IPS-18c (cell line): ENCODE measurements at regions not wholly inside any gene's neighbourhood (a gene's known extent, or its start where the extent isn't known, plus 50 kb on each side); places are given as distances from the start of the nearest gene placed in this dataset.

Experiments
- H3K4me3 ChIP-seq: 2 replicates; pipeline ENCODE4 v1.7.0; 2013; ENCODE audit warnings: low read depth, mild to moderate bottlenecking, low read length, moderate library complexity; ENCODE audit not compliant: insufficient read depth
- H3K9me3 ChIP-seq: one replicate; pipeline ENCODE4 v1.6.1; 2013; ENCODE audit warnings: mild to moderate bottlenecking, low read length, moderate library complexity; ENCODE audit not compliant: control insufficient read depth, insufficient read depth

DNA sequence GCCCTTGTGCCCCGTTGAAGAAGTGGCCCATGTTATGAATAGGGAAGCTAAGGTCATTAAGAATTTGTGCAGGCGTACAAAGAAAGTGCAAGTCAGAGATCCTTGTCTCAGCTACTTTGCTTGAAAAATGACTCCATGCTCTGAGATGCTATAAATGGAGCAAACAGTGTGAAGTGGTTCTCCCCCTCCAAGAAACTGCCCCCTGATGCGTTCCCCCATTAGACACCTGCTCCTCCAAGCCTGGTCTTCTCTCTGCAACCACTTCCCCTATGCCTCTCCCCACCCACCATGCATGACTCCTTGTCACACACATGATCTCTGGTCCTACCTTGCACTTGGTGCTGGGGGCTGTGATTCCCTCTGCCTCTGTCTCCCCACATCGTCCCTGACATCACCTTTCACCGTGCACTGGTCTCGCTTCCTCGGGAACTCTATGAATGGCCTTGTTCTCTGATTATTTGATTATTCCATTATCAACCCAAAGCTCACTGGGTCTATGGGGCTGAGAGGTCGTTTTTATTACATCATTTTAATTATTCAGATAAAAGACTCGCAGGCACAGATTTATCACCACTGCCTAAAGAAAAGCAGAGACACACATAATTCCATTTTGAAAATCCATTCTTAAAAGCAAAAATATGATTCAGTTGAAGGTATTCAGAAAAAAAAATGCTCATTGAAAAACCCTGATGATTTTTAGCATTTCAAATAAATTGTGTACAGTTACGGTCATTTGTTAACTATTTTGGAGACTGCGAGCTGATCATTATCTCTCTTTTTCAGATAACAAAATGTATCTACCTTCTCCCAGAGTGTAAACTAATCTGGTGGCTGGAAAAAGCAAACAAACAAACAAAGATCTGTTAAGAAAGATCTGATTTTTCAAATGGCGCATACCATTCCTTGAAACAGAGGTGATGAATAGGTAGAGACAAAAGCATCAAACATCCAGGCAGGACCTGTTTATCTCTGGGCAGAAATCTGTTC is 294.9 kb downstream of the SOX11 start:
- Histone ChIP-seq H3K4me3 (no peak overlapping the region), H3K9me3 (no peaks in the 10 kb centered on the region)

DNA sequence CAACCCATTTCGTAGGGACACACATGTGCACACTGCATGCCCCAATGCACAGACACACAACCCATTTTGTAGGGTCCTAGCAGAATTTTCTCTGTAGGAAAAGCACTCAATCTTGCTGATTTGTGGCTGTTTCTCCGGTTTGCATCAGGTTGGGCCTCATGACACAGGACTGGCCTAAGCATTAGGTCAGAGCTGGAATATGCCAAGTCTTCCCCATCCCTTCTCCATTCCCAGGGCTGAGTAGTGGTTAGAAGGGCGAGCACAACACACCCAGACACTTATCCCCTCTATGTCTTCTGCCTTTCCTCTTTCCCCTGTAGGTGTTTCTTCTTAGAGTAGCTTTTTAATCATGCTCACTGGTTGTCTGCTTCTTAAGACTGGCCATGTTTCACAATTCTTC is 295.9 kb downstream of the SOX11 start:
- Histone ChIP-seq H3K9me3 (no peaks in the 10 kb centered on the region), H3K4me3 (no peak overlapping the region)

DNA sequence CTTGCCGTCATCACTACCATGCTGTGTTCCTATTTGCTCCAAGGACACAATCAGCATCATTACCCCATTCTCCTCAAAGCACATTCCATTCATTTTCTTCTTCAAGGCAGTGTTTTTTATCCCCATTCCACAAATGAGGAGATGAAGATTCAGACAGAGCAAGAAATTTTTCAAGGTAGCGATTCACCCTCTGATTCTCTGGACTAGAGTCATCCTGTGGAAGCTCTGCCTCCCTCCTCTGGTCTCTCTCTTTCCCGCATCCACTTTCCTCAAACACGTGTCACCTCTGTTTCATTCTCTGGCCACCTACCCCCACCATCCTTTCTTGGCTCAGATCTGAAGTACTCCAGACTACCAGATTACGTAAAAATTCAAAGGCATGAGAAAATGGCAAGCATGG is 297.9 kb downstream of the SOX11 start:
- H3K9me3 ChIP-seq: no peaks in the 10 kb centered on the region
- no peak overlapping the region for H3K4me3 ChIP-seq

DNA sequence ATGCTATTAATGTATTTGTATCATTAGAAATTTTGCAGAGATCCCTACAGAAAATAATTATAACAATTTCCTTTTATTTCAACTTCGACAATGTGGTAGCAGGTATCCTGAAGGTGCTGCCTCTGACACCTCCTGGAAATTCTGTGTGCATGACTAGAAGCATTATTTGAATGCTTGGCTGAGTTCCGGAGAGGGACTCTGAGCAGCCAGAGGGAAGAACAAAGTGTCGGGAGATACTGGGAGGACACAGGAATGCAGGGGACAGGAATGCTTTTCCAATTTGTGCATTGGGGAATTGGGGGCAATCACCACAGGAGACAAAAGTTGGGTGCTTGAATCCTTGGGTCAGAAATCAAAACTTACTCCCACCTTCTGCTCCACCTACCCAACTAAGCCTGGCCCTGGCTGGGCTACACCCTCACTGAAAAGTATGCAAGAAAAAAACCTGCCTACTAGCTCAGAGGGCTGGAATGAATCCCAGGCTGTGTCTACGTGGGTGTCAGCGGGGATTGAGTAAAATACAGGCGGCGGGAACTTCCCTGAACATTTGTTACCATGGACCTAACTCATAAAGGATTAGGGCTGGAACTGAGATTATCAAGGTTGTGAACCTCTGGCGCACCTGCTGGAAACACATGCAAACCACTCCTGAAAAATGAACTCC is 299.3 kb downstream of the SOX11 start:
- H3K4me3 ChIP-seq: no peak overlapping the region
- no peaks in the 10 kb centered on the region for H3K9me3 ChIP-seq

DNA sequence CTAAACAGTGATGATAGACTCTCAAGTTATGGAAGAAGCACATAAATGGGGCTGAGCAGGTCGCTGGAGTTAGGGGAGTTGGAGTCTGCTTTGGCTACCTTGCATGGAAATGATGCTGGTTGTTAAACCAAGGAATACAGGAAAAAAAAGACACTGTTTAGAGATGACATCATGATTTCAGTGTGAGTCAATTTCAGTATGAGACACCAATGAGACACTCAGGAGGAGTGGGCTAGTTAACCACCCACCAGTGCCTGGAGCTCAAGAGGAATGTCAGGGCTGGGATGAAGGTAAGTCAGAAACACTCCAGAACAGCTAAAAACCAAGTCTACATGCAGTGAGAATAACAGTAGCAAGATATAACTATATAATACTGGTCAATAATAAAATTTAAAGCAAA is 303.6 kb downstream of the SOX11 start:
- H3K4me3 ChIP-seq: no peak overlapping the region
- no peaks in the 10 kb centered on the region for H3K9me3 ChIP-seq

DNA sequence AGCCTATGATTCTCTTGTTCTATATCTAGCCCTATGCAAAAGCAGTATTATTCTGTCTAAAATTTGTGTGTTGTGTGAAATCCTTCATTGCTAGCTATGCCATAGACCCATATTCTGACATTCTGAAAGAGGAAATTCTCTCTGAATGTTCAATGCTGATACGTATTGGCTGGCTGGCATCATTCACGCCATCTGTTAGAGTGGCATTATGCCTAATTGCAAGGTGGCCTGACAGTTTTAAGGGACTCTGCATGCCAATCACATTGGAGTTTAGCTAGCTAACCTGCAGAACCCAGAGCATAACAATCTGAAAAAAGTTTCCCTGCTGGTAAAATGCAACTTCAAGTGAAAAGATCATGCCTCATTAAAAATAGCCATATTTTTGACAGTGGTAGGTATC is 316.0 kb downstream of the SOX11 start:
- no peaks in the 10 kb centered on the region for H3K9me3 ChIP-seq
- H3K4me3 ChIP-seq: no peak overlapping the region

DNA sequence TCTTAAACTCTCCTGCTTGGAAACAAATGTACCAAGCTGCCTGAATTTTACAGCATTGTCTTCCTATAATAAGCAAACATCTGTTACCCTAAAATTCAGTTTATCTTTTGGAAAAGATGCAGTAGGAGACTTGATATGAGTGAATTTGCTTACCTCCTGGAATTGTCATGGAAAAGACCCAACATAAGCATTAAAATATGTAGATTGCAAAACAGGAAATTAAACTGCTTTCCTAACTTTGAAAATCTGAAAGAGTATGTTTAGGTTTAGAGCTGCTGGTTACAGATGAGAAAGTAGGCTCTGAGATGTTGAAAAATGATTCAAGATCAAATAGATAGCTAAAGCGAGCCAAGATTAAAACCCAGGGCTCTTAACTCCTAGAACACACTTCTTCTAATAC is 316.5 kb downstream of the SOX11 start:
- H3K9me3 ChIP-seq: no peaks in the 10 kb centered on the region
- H3K4me3 ChIP-seq: no peak overlapping the region

DNA sequence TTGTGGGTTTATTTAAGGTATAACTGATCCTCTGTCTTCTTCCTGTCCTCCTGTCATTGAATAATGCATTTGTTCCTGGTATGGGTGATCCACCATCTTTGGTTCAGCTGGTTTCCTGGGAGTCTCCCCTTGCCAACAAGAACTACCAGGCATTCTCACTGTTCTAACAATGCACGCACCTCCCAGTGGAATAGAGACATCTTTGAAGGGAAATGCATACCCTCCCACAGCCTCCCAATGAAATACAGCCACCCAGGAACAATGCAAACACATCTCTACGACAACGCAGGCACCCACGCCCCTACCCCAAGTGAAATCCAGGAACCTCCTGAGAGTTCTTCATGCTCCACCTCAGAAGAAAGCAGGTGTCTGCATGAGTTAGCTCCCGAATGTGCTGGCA is 318.0 kb downstream of the SOX11 start:
- H3K9me3 ChIP-seq: no peaks in the 10 kb centered on the region

DNA sequence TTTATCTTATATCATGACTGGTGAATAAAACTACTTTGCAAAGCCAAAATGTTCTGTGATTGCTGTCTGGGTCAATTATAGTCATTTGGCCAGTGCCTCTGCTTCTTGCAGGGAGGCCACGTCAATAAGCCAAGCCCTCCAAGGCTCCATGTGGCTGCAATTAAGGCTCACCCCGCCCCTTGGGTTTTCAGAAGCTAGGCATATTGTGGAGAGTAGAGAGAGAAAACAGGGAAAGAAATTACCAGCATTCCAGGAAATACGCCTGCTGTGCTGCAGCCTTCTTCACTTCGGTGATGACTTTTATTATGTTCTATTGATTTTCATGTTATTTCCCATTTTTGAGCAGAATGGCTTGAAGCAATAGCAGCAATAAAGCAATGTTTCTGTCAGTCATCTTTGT is 319.7 kb downstream of the SOX11 start:
- Histone ChIP-seq H3K9me3 (no peaks in the 10 kb centered on the region), H3K4me3 (no peak overlapping the region)

More for the DNA sequence above, 318.0 kb downstream of the SOX11 start:
- no peak overlapping the region for H3K4me3 ChIP-seq

DNA sequence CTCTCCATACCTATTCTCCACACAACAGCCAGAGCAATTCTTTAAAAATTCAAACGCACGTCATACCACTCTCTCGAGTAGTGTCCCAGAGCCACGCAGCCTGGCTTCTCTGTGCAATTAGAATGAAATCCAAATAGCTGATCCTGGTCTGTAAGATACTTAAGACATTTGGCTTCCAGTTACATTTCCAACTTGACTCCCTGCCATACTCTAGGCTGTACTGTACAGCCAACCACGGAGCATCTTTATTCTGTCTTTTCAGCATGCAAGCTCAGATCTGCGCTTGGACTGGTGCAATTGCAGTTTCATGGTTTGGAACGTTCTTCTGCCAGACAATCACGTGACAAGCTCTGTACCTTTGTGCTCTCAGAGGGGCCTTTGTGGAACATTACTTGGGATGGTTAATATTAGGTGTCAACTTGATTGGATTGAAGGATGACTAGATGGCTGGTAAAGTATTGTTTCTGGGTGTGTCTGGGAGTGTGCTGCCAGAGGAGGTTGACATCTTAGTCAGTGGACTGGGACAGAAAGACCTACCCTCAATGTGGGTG is 325.6 kb downstream of the SOX11 start:
- H3K9me3 ChIP-seq: no peaks in the 10 kb centered on the region
- no peak overlapping the region for H3K4me3 ChIP-seq

DNA sequence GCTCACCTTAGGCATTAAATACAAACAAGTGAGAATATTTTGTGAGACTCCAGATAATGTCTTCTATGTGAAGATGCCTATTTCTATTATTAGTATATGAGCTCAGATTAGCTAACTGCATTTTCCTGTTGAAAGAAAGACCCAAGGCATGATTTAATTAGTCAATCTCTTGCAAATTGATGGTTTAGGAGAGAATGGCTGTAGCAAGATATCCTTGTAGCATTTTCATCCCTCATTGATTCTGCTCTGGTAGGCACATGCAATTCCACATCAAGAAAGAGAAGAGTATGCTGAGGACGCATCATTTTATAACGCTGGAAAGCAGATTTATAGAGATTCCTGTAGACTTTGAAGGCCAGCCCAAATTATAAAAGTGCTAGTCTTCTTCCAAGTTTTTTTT is 332.0 kb downstream of the SOX11 start:
- H3K4me3 ChIP-seq: no peak overlapping the region
- no peaks in the 10 kb centered on the region for H3K9me3 ChIP-seq

DNA sequence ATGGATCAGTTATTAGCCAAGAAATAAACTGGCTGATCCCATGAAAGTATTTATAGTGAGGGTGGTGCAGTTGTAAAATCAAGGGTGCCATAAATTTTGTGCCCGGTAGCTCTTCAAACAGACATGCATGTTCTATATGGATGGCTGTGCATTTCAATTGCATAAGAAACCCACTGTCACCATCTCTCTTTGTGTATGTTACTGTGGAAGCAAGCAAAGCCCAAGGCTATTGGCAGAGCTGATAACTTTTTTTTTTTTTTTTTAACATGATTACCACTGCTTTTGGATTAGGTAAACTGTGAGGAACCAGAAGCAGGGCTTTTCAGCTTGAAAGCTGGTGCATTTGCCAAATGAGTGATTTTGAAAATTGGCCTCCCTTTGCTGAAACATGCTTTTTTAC is 332.6 kb downstream of the SOX11 start:
- Histone ChIP-seq H3K4me3 (no peak overlapping the region), H3K9me3 (no peaks in the 10 kb centered on the region)

DNA sequence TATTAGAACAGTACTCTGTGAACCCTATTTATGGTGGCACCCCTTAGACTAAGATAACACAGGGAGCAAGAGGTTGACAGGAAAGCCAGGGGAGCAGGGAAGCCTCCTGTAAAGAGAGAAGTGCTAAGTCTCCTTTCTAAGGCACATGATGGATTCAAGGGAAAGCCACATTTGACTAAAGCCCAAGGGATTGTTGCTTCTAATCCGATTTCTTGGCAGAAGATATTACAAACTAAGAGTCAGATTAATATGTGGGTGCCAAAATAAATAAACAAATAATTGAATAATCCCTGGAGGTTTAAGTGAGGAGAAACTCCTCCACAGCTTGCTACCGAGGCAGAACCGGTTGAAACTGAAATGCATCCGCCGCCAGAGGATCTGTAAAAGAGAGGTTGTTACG is 333.2 kb downstream of the SOX11 start:
- H3K9me3 ChIP-seq: no peaks in the 10 kb centered on the region
- no peak overlapping the region for H3K4me3 ChIP-seq

DNA sequence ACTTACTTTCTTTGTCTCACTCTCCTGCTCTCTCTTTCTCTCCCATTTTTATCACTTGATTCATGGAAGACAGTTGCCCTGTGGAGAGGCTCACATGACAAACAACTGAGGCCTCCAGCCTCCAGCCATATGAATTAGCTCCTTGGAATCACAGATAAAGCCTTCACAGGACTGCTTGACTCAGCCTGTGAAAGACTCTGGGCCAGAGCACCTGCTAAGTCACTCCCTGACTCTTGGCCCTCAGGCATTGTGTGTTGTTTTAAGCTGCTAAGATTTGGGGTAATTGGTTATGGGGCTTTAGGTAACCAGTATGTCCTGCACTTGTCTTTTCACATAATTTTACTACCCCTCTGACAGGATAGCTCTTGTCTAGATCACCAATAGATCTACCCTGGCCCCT is 334.9 kb downstream of the SOX11 start:
- Histone ChIP-seq H3K9me3 (no peaks in the 10 kb centered on the region), H3K4me3 (no peak overlapping the region)

DNA sequence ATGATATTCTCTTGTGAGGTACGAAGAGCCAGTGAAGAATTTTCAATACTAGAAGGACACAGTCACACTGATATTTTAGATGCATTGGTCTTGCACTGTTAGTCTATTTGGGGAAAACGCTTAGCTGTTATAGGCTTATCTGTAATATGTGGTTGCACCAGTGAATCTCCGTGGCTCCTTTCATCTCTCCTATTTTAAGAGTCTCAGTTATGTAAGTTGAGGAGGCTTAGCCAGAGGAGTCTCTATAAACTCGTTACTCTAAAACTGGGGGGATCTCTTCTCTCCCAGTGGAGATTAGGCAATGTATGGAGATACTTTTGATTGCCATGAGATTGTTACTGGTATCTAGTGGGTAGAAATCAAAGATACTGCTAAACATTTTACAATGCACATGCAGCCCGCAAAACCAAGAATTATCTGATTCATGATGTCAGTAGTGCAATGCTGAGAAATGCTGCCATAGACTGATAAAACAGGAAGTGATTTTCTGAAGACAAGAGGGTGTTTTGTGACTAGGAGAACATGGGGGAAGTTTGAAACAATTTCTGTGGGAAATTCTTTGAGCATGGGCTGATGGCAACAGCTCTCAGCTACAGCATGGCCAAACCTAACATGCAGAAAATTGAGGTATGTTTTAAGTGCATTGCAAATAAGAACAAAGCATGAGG is 339.1 kb downstream of the SOX11 start:
- Histone ChIP-seq H3K9me3 (no peaks in the 10 kb centered on the region), H3K4me3 (no peak overlapping the region)

DNA sequence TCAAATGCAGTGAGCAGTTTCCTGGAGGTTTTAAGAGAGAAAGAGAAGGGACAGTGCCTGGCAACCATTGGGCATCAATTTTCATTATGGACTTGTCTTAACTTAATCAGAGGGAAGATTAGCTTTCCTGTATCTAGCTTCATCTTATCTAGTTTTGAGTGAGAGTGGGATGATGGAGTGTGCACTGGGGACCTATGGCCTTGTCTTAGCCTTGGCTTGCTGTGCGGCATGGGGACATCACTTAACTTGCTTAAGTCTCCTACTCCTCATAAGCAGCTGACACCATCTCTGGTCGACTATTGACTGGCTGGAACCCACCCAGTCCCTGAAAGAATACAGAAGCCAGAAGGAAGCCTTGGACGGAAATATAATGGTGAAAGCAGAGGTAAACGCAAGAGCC is 344.0 kb downstream of the SOX11 start:
- Histone ChIP-seq H3K4me3 (no peak overlapping the region), H3K9me3 (peaks cover 2% of the 10 kb centered on the region)

DNA sequence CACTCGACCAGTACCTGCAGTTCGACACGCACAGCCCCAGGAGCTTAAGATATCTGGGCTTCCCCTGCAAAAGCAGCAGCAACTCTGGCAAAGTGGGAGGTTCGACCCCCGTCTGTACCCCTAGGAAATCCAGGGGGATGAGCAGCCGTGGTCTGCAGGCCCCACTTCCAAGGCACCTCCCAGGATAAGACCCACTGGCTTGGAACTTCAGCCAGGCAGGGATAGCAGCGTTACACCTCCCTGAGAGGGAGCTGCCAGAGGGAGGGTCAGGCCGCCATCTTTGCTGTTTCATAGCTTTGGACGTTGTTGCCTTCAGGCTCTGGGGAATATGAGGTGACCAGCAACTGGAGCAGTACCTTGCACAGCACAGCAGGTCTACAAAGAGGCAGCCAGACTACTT is 351.1 kb downstream of the SOX11 start:
- H3K9me3 ChIP-seq: peaks cover 2% of the 10 kb centered on the region
- H3K4me3 ChIP-seq: no peak overlapping the region

DNA sequence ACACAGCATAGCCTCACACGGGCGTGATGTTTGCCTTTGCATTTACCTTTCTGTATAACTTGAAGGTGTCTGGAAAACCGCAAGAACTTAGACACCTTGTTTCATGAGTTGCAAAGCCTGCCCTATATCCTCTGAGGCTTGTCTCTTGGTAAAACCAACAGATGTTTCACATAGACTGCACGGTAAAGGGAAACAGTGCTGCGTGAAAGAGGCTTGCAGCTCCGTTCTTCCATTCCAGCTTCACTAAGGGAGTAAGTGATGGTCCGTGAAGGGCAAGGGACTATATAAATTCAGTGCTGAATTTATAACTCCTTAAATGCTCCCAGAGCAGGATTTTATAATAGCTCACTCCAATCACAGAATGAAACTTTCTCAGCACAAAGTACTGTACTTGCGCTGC is 360.5 kb downstream of the SOX11 start:
- no peaks in the 10 kb centered on the region for H3K9me3 ChIP-seq
- no peak overlapping the region for H3K4me3 ChIP-seq
